ENCODE measurements at regions not wholly inside any gene's neighbourhood (a gene's known extent, or its start where the extent isn't known, plus 50 kb on each side); places are given as distances from the start of the nearest gene placed in this dataset.

- BruUV-seq (replicated peaks): no TSS peak
- H3K27ac ChIP-seq (ENCODE audit: low read length): no peak overlapping the region
- no peaks in the 10 kb centered on the region for H3K27me3 ChIP-seq (ENCODE audit: control insufficient read depth, insufficient read depth, low read length)
- DNase-seq (ENCODE audit: low read depth, low spot score): no peak
- ChIA-PET POLR2A (no interaction called here), CTCF (no interaction called here)
- intact Hi-C loops (cut with micrococcal nuclease; ENCODE audit: unreplicated experiment): no loop called here
- H3K4me3 ChIP-seq (ENCODE audit: low read depth in 2 of 2, low read length in 2 of 2): no peak overlapping the region
- H3K4me1 ChIP-seq (ENCODE audit: control insufficient read depth, insufficient read depth, low read length): no peaks in the 10 kb centered on the region
- in situ Hi-C loops (cut with HindIII; ENCODE audit: low pct_unique_long_range_greater_than_20kb, low sequenced_read_pairs): no loop called here
- ATAC-seq: no peak
- no peaks in the 10 kb centered on the region for H3K9me3 ChIP-seq (ENCODE audit: control insufficient read depth, insufficient read depth, low read depth, low read length)
- no peaks in the 10 kb centered on the region for H3K36me3 ChIP-seq (ENCODE audit: control insufficient read depth, insufficient read depth, low read length)
- TF ChIP-seq REST (IDR thresholded peaks at IDR 0.05; ENCODE audit: insufficient read depth in 1 of 2, low read depth in 2 of 2, low read length in 1 of 2) (no peak), POLR2AphosphoS5 (IDR thresholded peaks at IDR 0.05; ENCODE audit: low read depth, low read length) (no peak)
Measured at GRCh38 chr9:13596383-13596970, 317.0 kb upstream of the MPDZ start.

- Histone ChIP-seq H3K27ac (ENCODE audit: low read length) (no peak overlapping the region), H3K4me3 (ENCODE audit: low read depth in 2 of 2, low read length in 2 of 2) (no peak overlapping the region), H3K9me3 (ENCODE audit: control insufficient read depth, insufficient read depth, low read depth, low read length) (no peaks in the 10 kb centered on the region), H3K36me3 (ENCODE audit: control insufficient read depth, insufficient read depth, low read length) (no peaks in the 10 kb centered on the region), H3K4me1 (ENCODE audit: control insufficient read depth, insufficient read depth, low read length) (no peaks in the 10 kb centered on the region), H3K27me3 (ENCODE audit: control insufficient read depth, insufficient read depth, low read length) (no peaks in the 10 kb centered on the region)
- BruUV-seq (replicated peaks): no TSS peak
- POLR2A ChIA-PET: no interaction called here
- intact Hi-C loops (cut with micrococcal nuclease; ENCODE audit: unreplicated experiment): no loop called here
- no peak for ATAC-seq
- no peak for DNase-seq (ENCODE audit: low read depth, low spot score)
- in situ Hi-C loops (cut with HindIII; ENCODE audit: low pct_unique_long_range_greater_than_20kb, low sequenced_read_pairs): no loop called here
- CTCF ChIA-PET: no interaction called here
- TF ChIP-seq REST (IDR thresholded peaks at IDR 0.05; ENCODE audit: insufficient read depth in 1 of 2, low read depth in 2 of 2, low read length in 1 of 2) (no peak), SIN3A (IDR thresholded peaks at IDR 0.05; ENCODE audit: borderline replicate concordance, insufficient read depth, low read depth, low read length) (no peak), TCF7L2 (IDR thresholded peaks at IDR 0.05; ENCODE audit: low read depth, low read length) (no peak), POLR2AphosphoS5 (IDR thresholded peaks at IDR 0.05; ENCODE audit: low read depth, low read length) (no peak)
- TF ChIP-seq, protein P1, sequence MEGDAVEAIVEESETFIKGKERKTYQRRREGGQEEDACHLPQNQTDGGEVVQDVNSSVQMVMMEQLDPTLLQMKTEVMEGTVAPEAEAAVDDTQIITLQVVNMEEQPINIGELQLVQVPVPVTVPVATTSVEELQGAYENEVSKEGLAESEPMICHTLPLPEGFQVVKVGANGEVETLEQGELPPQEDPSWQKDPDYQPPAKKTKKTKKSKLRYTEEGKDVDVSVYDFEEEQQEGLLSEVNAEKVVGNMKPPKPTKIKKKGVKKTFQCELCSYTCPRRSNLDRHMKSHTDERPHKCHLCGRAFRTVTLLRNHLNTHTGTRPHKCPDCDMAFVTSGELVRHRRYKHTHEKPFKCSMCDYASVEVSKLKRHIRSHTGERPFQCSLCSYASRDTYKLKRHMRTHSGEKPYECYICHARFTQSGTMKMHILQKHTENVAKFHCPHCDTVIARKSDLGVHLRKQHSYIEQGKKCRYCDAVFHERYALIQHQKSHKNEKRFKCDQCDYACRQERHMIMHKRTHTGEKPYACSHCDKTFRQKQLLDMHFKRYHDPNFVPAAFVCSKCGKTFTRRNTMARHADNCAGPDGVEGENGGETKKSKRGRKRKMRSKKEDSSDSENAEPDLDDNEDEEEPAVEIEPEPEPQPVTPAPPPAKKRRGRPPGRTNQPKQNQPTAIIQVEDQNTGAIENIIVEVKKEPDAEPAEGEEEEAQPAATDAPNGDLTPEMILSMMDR (IDR thresholded peaks at IDR 0.05): no peak
Measured at GRCh38 chr9:13590996-13591395, 311.5 kb upstream of the MPDZ start.
